NCI-H510A (cell line): ENCODE measurements at regions not wholly inside any gene's neighbourhood (a gene's known extent, or its start where the extent isn't known, plus 50 kb on each side); places are given as distances from the start of the nearest gene placed in this dataset.

Source experiments
- DNase-seq: peaks from one replicate; lab custom pipeline; 2025; lab: John Stamatoyannopoulos, UW

DNA sequence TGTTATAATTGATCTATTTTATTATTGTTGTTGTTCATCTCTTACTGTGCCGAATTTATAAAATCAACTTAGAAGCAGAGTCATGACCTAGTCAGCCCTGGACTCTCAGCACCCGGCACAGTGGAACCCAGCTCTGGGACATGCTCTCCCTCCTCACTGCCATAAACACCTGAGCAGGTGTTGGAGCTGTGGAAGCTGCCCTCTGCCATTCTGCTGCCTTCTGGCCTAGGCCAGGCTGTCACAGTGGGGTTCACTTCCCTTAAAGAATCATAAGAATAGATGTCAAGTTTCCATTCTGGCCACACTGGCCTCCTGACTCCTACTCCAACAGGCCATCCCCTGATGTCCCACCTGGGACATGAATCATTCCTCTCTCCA is 192.2 kb downstream of the ZFP36L2 start:
- DNase-seq: no peak

- DNase-seq: no peak
Measured at GRCh38 chr2:43033466-43034241, 192.8 kb downstream of the ZFP36L2 start.

- DNase-seq: no peak
Measured at GRCh38 chr2:43033016-43033270, 193.5 kb downstream of the ZFP36L2 start.

DNA sequence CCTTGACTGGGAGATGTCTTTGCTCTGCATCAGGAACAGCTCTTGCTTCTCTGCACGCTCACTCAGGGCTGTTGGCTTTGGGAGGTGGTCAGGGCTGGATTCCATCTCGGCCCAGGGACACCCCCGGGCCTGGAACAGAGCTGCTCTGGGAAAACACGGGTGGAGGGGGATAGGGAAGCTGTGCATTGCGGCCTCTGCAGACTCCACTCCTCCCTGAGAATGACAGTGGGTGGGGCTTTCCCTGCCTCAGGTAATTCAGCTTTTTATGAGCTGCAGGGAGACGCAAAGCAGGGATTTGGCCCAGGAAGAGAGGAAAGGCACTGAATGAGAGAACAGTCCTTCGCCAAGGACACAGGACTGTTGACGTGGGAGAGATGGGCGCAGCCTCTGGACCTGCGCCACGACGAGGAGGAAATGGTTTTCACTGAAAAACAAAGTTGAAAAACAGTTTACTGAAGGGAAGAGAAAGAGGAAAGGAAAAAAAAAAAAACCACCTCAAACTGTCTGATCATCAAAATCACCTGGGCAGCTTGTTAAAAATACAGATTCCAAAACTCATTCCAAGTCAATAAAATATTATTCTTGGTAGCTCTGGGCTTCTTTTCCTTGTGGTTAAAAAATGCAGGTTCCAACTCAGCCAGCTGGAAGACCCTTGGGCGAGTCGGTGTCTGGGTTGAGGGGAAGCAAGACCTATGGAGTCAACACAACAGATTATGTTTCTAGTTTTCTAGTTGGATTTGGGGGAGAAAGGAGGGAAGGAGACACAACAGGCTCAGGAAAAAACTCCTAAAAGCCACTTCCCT is 194.0 kb downstream of the ZFP36L2 start:
- DNase-seq: no peak

DNA sequence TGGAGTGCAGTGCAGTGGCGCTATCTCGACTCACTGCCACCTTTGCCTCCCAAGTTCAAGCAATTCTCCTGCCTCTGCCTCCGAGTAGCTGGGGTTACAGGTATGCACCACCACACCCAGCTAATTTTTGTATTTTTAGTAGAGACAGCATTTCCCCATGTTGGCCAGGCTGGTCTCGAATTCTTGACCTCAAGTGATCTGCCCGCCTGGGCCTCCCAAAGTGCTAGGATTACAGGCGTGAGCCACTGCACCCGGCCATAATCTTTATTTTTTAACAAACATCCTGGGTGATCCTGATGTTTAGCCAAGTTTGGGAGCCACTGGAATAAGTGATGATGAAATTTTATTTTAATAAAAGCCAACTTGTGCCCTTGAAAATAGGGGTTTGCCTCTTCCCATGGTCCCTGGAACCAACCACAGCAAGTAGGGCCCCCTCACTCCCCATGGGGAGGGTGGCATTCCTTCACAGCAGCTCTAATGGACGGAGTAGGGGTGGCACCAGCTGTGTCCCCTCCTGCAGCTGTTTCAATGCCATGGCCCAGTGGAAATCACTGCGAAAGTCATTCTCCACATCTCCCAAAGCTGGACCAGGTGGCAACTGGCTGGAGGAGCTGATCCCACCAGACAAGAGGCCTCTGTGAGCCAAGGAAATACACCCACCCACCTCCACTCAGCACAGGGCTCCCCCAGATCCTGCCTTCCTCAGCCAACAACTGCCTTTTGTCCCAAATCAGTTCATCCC is 194.8 kb downstream of the ZFP36L2 start:
- no peak for DNase-seq

GRCh38 chr2:43030551-43031307 is 195.7 kb downstream of the ZFP36L2 start:
- no peak for DNase-seq

DNA sequence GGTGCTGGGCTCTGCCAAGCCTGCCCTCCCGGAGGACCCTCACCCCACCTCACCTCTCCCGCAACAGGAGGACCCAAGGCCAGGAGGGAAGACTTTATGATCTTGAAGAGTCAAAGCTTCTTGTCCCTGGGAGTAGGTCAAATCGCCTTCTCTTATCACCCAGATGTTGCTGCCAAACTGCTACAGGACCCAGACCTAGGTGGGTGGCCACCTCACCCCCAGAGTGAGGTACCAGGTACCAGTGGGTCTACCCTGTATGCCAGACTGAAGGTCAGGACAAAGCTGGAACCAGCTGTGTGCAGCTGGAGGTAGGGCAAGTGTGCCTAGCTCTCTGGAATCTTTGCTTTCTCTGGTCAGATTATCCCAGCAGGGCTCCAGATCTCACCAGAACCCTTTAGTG is 197.2 kb downstream of the ZFP36L2 start:
- DNase-seq: no peak

- no peak for DNase-seq
Measured at GRCh38 chr2:43028188-43028587, 198.2 kb downstream of the ZFP36L2 start.

GRCh38 chr2:43027097-43027873 is 199.1 kb downstream of the ZFP36L2 start:
- DNase-seq: no peak

GRCh38 chr2:43026426-43027096 is 199.8 kb downstream of the ZFP36L2 start:
- DNase-seq: no peak

- DNase-seq: no peak
Measured at GRCh38 chr2:43025709-43026295, 200.6 kb downstream of the ZFP36L2 start.

DNA sequence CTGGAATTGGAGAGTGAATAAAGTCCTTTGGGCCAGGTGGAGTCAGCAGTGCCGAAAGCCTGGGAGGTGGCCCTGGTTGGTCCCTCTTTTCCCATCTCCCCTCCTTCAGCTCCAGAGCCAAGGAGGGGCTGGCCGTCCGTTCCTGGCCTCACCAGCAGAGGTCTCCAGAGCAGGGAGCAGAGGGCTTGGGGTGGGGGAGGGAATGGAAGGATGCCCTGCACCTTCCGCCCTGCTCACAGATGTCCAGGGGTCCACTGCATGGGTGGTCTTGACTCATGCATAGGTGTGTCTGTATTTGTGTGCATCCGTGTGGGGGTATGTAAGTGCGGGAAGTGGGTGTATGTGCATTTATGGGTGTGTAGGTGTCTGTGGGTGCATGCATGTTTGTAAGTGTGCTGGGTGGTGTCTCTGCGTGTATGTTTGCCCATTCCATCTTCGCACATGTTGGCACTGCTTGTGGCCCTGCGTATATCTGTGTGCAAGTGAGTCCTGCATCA is 201.8 kb downstream of the ZFP36L2 start:
- no peak for DNase-seq

GRCh38 chr2:43023791-43024514 is 202.5 kb downstream of the ZFP36L2 start:
- DNase-seq: no peak

GRCh38 chr2:43022896-43023295 is 203.5 kb downstream of the ZFP36L2 start:
- no peak for DNase-seq

DNA sequence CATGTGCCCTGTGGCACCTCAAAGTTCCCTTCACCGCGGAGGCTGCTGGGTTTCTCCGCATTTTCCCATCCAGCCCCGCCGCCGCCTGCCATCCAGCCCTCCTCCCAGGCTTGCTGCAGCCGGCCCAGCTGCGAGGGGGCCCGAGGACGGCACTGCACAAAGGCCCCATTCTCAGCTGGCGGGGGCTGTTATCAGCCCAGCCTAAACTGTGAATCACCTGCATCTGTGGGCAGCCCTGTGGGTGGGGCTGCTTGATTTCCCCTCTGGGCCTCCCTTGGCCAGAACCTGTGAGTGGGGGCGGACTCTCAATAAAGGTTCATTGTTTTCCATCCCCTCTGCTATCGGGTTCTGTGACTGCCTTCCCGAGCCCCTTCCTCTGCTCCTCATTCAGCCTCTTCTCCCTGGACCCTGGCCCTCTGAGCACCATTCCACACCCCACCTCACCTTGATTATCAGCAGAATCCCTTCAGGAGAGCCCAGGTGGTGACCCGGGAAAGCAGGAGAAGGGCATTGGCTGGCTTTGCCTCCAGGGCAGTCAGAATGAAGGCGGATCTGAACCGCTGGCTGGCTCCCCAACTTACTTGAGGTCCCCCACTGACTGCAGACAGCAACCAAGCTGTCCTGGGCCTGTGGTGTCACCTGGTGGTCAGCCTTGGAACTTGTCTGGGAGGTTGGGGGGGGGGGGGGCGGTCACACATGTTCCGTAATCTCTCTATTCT is 204.5 kb downstream of the ZFP36L2 start:
- no peak for DNase-seq

DNA sequence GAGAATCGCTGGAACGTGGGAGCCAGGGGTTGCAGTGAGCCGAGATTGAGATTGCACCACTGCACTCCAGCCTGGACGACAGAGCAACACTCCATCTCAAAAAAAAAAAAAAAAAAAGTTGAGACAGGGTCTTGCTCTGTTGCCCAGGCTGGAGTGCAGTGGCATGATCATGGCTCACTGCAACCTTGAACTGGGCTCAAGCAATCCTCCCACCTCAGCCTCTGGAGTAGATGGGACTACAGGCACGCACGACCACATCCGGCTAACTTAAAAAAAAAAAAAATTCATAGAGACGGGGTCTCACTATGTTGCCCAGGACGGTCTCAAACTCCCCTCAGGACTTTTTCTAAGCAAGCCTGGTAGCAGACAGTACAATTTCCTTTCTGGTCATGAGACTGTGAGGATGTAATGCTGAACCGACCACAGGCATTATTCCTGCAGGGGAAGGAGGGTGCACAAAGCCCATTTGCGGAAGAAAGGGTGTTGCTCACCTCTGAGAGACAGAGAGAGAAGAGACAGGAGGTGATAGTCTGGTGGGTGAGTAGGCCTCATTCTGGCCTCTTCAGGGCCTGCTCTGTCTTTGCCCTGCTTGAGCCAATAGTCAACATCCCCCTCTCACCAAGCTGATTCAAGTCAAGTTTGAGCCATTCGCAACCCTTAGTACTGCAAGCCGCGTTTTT is 205.3 kb downstream of the ZFP36L2 start:
- DNase-seq: no peak

DNA sequence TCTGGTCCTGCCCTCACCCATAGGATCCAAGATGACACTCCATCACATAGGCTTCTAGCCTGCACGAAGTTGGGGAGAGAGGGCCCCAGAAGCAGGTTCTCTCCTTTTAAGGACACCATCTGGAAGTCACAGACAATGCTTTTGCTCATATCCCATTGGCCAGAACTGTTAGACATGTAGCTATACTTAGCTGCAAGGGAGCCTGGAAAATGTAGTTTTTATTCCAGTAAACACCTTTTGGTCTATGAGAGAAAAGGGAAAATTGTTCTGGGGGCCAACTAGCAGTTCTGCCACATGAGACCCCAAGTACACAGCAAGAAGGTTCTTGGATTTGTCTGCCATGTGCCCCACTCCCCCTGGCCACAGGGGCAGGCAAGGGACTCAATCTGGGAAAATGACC is 206.1 kb downstream of the ZFP36L2 start:
- no peak for DNase-seq

DNA sequence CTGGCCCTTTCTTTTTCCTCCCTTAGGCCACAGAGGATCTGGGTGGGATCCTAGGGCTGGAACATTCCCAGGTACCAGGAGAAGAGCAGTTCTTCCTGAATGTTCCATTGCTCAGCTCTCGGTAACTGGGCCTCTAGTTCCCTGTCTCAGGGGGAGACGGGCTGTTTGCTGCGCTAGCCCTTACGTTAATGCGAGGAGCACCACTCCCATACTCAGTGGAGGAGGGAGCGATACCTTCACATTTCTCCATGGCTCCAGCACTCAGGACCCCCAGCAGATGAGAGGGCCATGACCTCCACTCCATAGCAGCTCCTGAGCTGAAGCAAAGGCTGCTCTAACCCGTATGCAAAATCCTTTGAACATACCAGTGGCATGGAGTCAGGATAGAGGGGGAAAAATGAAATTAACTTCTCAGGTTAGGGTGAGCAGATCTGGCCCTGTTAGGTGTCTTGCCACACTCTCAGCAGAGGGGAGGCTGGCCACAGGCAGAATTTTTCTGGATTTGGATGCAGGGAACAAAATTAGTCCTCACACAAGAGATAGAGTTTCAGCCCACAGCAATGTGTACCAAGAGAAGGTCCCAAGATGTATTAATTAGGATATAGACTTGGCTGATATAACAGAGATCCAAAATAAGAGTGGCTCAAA is 206.7 kb downstream of the ZFP36L2 start:
- DNase-seq: no peak
